K562 (cell line): ENCODE measurements at regions not wholly inside any gene's neighbourhood (a gene's known extent, or its start where the extent isn't known, plus 50 kb on each side); places are given as distances from the start of the nearest gene placed in this dataset.

ENCODE experiments used
- ATAC-seq: fragments of 200-7000 bp; cut with Tn5 transposase; 3 replicates; pipeline ENCODE4 v1.9.1; 2020; ENCODE audit warnings: moderate library complexity
- BruUV-seq: library from RNA; stranded (reverse); fragments of 400-500 nt; replicated peaks from 2 replicates; lab custom pipeline; 2021; lab: Mats Ljungman, UMichigan
- CTCF ChIA-PET: fragments of 300-600 bp; formaldehyde crosslinking; extraction: SDS; loops from one replicate; lab custom pipeline; 2021; ENCODE audit warnings: low intra/inter-chr PET ratio; lab: Yijun Ruan, JAX
- POLR2A ChIA-PET: fragments of 300-600, 350-650 bp; sonication (Branson Sonifier 250); formaldehyde crosslinking; extraction: SDS; loops from one replicate; lab custom pipeline; 2021; ENCODE audit warnings: antibody characterized with exemption, inconsistent platforms; lab: Yijun Ruan, JAX
- DNase-seq, 4 experiments: peaks; one replicate each; pipeline versions ENCODE4 v3.0.0 to v3.0.0-alpha.2; 2011 to 2018; ENCODE audit warnings: low spot score in 3 of 4, mixed read lengths in 3 of 4; ENCODE audit errors: extremely low read depth in 1 of 4
- FAIRE-seq: peaks from 2 replicates; lab custom pipeline; 2011; peaks lifted over from hg19 to GRCh38; lab: Jason Lieb, UNC
- H2AFZ ChIP-seq: 2 replicates; pipeline ENCODE4 v1.6.0; 2011; ENCODE audit warnings: low read depth, low read length, control low read depth, inconsistent platforms
- H3K27ac ChIP-seq: fragments of 200-600 bp; 3 replicates; pipeline ENCODE4 v1.8.0; 2011; ENCODE audit warnings: low read depth, mild to moderate bottlenecking, control low read depth, inconsistent platforms, low read length, moderate library complexity, mixed read lengths; ENCODE audit errors: extremely low read depth
- H3K27me3 ChIP-seq, 2 experiments: fragments of 300-600 bp in 1 of 2; 2 replicates in 1 of 2; 3 replicates in 1 of 2; pipeline versions ENCODE4 v1.6.0 to v1.8.0; 2011; ENCODE audit warnings: inconsistent platforms in 2 of 2, low read length in 2 of 2, mild to moderate bottlenecking in 1 of 2, mixed read lengths in 1 of 2, moderate library complexity in 1 of 2; ENCODE audit not compliant: control insufficient read depth in 2 of 2, insufficient read depth in 2 of 2
- H3K36me3 ChIP-seq: fragments of 300-600 bp; 3 replicates; pipeline ENCODE4 v1.8.0; 2011; ENCODE audit warnings: mild to moderate bottlenecking, low read length, inconsistent platforms; ENCODE audit not compliant: control insufficient read depth, insufficient read depth
- H3K4me1 ChIP-seq, 2 experiments: fragments of 200-600 bp in 1 of 2; replicated peaks in 1 of 2; 2 replicates in 1 of 2; 3 replicates in 1 of 2; pipeline versions ENCODE4 v1.5.1 to v1.8.0; 2011; ENCODE audit warnings: inconsistent platforms in 2 of 2, low read length in 2 of 2, mild to moderate bottlenecking in 1 of 2, mixed read lengths in 1 of 2, moderate library complexity in 1 of 2; ENCODE audit not compliant: control insufficient read depth in 2 of 2, insufficient read depth in 2 of 2
- H3K4me2 ChIP-seq: 2 replicates; pipeline ENCODE4 v1.6.1; 2011; ENCODE audit warnings: low read length, control low read depth, inconsistent platforms, mixed read lengths; ENCODE audit not compliant: insufficient read depth
- H3K4me3 ChIP-seq: fragments of 200-600 bp; sonication (generic), shearing (Covaris generic); 2 replicates; pipeline ENCODE4 v1.5.1; 2016; ENCODE audit warnings: control low read depth, inconsistent platforms
- H3K79me2 ChIP-seq: fragments of 200-600 bp; 3 replicates; pipeline ENCODE4 v1.8.0; 2011; ENCODE audit warnings: low read length, inconsistent platforms; ENCODE audit not compliant: control insufficient read depth, insufficient read depth
- H3K9ac ChIP-seq, 2 experiments: 2 replicates each; pipeline versions ENCODE4 v1.6.0 to v1.6.1; 2011; ENCODE audit warnings: low read depth in 2 of 2, low read length in 2 of 2, control low read depth in 1 of 2, inconsistent platforms in 1 of 2, mild to moderate bottlenecking in 1 of 2, mixed read lengths in 1 of 2; ENCODE audit not compliant: insufficient read depth in 1 of 2
- H3K9me1 ChIP-seq: one replicate; pipeline ENCODE4 v1.6.0; 2011; ENCODE audit warnings: inconsistent platforms, mild to moderate bottlenecking, low read length, moderate library complexity; ENCODE audit not compliant: control insufficient read depth, insufficient read depth
- H3K9me3 ChIP-seq: replicated peaks from 2 replicates; pipeline ENCODE4 v1.5.1; 2011; ENCODE audit warnings: low read depth, low read length, inconsistent platforms; ENCODE audit not compliant: control insufficient read depth, insufficient read depth
- H4K20me1 ChIP-seq: replicated peaks from 2 replicates; pipeline ENCODE4 v1.6.1; 2011; ENCODE audit warnings: low read length, inconsistent platforms, mixed read lengths; ENCODE audit not compliant: control insufficient read depth, insufficient read depth
- ARID3B ChIP-seq: fragments of 250-450 bp; sonication (Bioruptor Pico); IDR thresholded peaks from 2 replicates; pipeline ENCODE4 v1.4.0; 2020; ENCODE audit warnings: borderline replicate concordance
- CBX2 ChIP-seq: fragments of 200-600 bp; sonication (generic); IDR thresholded peaks from one replicate; pipeline ENCODE4 v1.6.1; 2012; ENCODE audit warnings: mild to moderate bottlenecking, low read length, inconsistent platforms; ENCODE audit not compliant: insufficient read depth, poor library complexity, severe bottlenecking
- HNRNPH1 ChIP-seq: fragments of 200-400 bp; formaldehyde crosslinking; optimal IDR thresholded peaks from 2 replicates; pipeline ENCODE3; 2017; ENCODE audit warnings: low read depth, mild to moderate bottlenecking, low read length, moderate library complexity
- NR0B1 ChIP-seq: fragments of 450-650 bp; IDR thresholded peaks from one replicate; pipeline ENCODE4 v1.6.1; 2018; ENCODE audit warnings: mild to moderate bottlenecking, moderate library complexity; ENCODE audit not compliant: partially characterized antibody
- RBM39 ChIP-seq: fragments of 200-400 bp; formaldehyde crosslinking; optimal IDR thresholded peaks from 2 replicates; pipeline ENCODE3; 2018; ENCODE audit warnings: low read depth, low read length
- SNAPC5 ChIP-seq: fragments of 250-450 bp; sonication (Bioruptor Pico); IDR thresholded peaks from 2 replicates; pipeline ENCODE4 v1.8.0; 2021; ENCODE audit warnings: moderate library complexity, mild to moderate bottlenecking, inconsistent platforms
- SUPT5H ChIP-seq: fragments of 450-650 bp; IDR thresholded peaks from 2 replicates; pipeline ENCODE4 v1.6.1; 2016
- THRA ChIP-seq: fragments of 450-650 bp; IDR thresholded peaks from 2 replicates; pipeline ENCODE4 v1.6.1; 2017; ENCODE audit warnings: mild to moderate bottlenecking, moderate library complexity
- ZBTB2 ChIP-seq: fragments of 450-650 bp; IDR thresholded peaks from 2 replicates; pipeline ENCODE4 v1.6.1; 2016; ENCODE audit warnings: antibody characterized with exemption
- ZNF316 ChIP-seq: fragments of 450-650 bp; IDR thresholded peaks from 2 replicates; pipeline ENCODE4 v1.6.1; 2016
- ZNF609 ChIP-seq: sonication (generic); formaldehyde crosslinking; IDR thresholded peaks from 2 replicates; pipeline ENCODE4 v1.8.1; 2023; ENCODE audit warnings: missing genetic modification reagents, mild to moderate bottlenecking, borderline replicate concordance
- WGBS: fragments of 100-300 bp; shearing (Covaris generic); methylation state at CpG from one replicate; pipeline ENCODE4 v1.1.6; 2016; ENCODE audit warnings: low coverage, mixed read lengths; ENCODE audit not compliant: insufficient coverage; ENCODE audit errors: missing lambda C conversion rate; 5-methylcytosine and 5-hydroxymethylcytosine counted together
- in situ Hi-C: fragments of 300-500 bp; cut with MboI; formaldehyde crosslinking; loops from 4 replicates; pipeline ENCODE4 v1.15.0; 2018; ENCODE audit warnings: inconsistent platforms, mixed read lengths
- intact Hi-C: fragments of 100-400 bp; cut with micrococcal nuclease; formaldehyde crosslinking; loops from 2 replicates; pipeline ENCODE4 v1.14.2; 2022

- intact Hi-C loops (no loop called here), in situ Hi-C loops (no loop called here)
- 0% methylated on average over 1 of the region's 1 CpG for WGBS
- Histone ChIP-seq H3K79me2 (no peaks in the 10 kb centered on the region), H2AFZ (no peak overlapping the region), H3K36me3 (no peaks in the 10 kb centered on the region), H3K27ac (no peak overlapping the region), H3K4me2 (no peak overlapping the region), H3K9me3 (no peaks in the 10 kb centered on the region), H3K9me1 (no peaks in the 10 kb centered on the region), H3K27me3 (no peaks in the 10 kb centered on the region), H4K20me1 (no peaks in the 10 kb centered on the region), H3K4me3 (no peak overlapping the region), H3K9ac (no peak overlapping the region), H3K4me1 (no peaks in the 10 kb centered on the region)
- DNase-seq (no peak), FAIRE-seq (no peak), ATAC-seq (no peak)
- POLR2A ChIA-PET: no interaction called here
- CTCF ChIA-PET: no interaction called here
- BruUV-seq: no TSS peak
- TF ChIP-seq ZNF316 (no peak), THRA (no peak), SNAPC5 (CRISPR knock-in tag) (no peak), CBX2 (no peak), ZNF609 (no peak), RBM39 (no peak), SUPT5H (no peak), ZBTB2 (no peak), NR0B1 (no peak), ARID3B (no peak), HNRNPH1 (no peak)
Observed at GRCh38 chr5:38077652-38078051, 180.7 kb upstream of the EGFLAM start.
